HG03571 (cell line): ENCODE measurements at regions not wholly inside any gene's neighbourhood (a gene's known extent, or its start where the extent isn't known, plus 50 kb on each side); places are given as distances from the start of the nearest gene placed in this dataset.
"Not testable (repeated sequence)": the region's sequence is repeated elsewhere in the genome, so short reads cannot be mapped to it uniquely, and the experiment has no call there.

ENCODE experiments used
- ATAC-seq: cut with Tn5 transposase; IDR thresholded peaks from one replicate; pipeline ENCODE4 v1.9.1; 2021; ENCODE audit not compliant: unreplicated experiment

DNA sequence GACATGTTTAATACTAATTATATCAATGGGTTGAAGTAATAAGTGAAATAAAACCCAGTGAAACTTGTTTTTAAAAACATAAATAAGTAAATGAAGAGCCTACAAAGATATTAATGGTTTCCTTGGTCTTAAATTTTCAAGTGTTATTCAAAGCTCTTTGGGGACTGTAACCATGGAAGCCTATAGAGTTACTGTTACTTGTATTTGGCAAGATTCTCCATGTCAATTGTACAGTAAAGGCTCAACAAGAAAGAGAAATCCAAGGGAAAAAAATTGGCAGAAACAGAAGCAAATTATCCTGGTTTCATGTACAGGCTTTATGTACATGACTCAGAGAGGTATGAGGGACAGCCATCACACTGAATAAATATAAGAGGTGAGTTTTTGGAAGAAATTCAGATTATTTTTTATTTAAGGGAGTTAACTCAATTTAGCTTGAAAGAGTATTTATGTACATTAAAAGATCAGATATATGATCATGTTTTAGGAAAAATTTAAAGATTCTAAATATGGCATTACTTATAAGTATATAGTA is 151.1 kb upstream of the HMGA2 start:
- no peak for ATAC-seq

DNA sequence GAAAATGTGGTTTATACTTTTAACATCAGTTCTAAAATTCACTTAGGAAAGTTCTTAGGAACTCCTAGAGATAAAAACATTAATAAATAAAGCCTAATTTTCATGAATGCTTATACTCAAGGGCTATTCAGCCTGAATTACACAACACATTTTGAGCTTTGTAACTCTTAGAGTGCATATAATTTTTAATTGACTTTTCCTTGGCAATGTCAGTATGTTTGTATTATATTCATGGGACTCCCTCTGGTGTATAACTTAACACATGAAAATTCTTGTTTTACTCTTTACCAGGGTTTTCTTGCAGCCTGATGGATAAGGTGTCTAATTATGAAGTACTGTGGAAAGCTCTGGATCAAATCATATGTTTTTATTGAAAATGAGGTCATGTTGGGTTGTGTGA is 150.6 kb upstream of the HMGA2 start:
- ATAC-seq, result no peak

DNA sequence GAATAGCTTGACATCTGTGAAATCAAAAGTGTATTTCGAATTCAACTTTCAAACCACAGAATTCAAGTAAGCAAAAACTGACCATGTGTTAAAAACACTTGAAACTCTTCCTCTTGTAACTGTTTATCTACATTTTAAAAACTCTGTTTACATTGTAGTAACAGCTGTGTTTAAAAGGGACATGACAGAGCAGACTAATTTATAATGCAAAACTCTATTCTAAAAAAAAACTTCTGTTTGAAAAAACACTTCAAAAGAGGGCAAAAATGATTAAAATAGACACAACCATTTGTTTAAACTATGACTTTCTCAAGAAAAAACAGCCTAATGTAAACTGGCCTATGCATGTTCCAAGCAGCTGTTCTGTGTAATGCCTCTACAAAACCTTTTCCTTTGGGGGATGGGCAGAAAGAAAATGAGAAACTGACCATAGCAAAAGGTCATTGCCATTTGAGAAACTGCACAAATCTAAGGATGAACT is 149.1 kb upstream of the HMGA2 start:
- no peak for ATAC-seq

DNA sequence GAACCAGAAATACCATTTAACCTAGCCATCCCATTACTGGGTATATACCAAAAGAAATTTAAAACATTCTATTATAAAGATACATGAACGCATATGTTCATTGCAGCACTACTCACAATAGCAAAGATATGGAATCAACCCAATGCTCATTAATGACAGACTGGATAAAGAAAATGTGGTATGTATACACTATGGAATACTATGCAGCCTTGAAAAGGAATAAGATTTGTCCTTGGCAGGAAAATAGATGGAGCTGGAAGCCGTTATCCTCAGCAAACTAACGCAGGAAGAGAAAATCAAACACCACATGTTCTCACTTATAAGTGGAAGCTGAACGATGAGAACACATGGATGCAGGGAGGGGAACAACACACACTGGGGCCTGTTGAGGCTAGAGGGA is 146.1 kb upstream of the HMGA2 start:
- ATAC-seq, result not testable (repeated sequence)

DNA sequence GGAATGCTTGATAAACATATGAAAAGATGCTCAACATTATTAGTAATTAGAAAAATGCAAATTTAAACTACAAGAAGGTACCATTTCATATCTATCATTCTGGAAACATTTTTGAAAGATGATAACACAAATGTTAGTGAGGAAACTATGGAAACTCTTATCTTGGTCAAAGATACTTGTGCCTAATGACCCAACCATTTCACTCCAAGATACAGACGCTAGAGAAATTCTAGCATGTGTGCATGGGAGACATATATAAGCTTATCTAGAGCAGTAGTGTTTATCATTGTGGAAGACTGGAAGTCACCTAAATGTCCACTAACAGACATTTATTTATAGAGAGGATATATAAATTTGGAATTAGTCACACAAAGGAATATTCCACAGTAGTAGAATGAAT is 143.1 kb upstream of the HMGA2 start:
- ATAC-seq, result no peak

DNA sequence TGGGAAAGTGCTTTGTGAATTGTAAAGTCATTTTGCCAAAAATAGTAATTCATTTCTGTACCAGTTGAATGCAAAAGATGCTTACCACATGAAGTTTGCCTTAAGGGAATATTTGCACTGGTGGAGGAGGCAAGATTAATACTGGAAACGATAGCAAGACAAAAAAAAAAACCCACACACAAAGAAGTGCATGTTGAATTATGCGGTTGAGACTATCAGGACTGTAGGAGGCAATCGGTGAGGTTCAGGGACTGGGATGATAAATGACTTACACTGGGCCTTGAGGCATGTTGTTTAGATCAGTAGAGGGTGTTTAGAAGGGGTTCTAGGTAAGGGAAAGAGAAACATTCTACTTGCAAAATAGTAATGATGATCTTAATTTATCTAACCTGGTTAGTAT is 142.2 kb upstream of the HMGA2 start:
- no peak for ATAC-seq

DNA sequence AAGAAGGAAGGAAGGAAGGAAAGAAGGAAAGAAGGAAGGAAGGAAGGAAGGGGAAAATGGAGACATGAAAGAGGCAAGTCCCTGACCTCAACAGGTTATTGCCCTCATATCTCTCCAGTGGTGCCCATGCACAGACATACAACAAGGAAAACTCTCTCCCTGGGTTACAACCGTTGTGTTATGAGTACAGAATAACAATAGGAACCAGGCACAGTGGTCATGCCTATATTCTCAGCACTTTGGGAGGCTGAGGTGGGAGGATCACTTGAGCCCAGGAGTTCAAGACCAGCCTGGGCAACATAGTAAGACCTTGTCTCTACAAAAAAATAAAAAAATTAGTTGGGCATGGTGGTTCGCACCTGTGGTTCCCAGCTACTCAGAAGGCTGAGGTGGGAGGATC is 139.4 kb upstream of the HMGA2 start:
- no peak for ATAC-seq

DNA sequence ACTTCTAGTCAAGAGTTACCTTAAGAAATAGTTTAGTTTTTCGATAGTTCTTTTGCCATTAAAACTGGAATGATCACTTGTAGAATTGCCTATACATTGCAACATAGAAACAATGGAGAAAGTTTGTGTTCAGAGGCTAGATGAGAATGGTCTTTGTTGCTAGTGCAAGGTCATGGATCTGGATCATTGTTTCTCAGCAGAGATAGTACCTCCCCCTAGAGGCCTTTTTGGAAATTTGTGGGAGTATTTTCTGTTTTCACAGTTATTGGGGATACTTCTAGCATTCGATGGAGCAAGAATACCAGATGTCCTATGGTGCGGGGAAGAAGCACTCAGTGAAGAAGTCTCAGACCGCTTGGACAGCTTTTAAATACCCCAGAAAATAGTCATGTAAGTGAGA is 138.8 kb upstream of the HMGA2 start:
- no peak for ATAC-seq

DNA sequence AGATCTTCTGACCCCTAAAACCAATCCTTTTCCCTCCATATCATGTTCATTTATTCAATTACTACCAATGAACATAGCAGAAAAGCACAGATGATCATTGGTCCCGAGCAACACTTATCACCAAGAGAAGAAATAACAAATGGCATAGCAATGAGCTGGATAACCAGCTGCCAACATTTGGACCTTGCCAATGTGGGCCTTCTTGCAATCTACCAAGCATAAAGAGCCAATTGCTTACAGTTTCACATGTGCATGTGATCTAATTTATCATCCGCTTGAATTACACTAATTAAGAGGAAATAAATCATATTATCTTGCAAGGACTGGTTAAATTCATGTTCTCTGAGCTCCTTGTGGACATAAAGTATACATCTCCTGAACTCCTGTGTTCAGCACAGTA is 134.8 kb upstream of the HMGA2 start:
- ATAC-seq, result no peak

DNA sequence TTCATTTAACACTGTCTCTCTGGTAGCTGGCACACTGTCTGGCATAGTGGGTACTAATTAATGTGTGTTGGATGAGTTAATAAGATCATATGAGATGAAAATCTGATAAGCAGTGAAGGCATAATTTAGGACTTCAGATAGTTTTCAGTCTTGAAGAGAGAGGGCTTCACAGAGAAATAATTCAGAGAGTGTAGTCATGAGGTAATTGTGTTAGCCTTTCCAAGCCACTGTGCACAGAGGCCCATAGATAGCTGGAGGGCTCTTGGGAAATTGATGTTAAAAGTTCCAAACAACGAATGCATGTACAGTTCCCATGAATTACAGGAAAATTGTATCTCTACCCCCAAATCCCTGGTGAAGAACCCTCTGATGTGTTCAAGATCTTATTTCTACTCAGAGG is 133.8 kb upstream of the HMGA2 start:
- ATAC-seq, result no peak

DNA sequence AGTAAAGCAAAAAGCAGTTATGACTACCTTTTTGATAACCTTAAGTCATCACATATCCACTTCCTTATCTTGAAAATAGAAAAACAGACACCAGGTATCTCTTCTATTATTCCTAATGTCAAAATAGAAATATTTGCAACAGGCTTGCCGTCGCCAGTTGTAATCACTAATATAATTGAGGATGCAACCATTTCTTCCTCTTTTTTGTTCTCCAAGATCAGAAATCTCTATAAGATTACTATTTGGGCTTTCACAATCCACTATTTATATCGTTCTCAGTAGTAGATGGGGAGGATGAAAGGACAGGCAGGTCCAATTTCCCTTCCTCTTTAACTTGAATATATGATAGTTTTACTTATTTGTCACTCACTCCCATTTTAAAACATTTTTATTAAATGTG is 130.2 kb upstream of the HMGA2 start:
- ATAC-seq, result no peak

DNA sequence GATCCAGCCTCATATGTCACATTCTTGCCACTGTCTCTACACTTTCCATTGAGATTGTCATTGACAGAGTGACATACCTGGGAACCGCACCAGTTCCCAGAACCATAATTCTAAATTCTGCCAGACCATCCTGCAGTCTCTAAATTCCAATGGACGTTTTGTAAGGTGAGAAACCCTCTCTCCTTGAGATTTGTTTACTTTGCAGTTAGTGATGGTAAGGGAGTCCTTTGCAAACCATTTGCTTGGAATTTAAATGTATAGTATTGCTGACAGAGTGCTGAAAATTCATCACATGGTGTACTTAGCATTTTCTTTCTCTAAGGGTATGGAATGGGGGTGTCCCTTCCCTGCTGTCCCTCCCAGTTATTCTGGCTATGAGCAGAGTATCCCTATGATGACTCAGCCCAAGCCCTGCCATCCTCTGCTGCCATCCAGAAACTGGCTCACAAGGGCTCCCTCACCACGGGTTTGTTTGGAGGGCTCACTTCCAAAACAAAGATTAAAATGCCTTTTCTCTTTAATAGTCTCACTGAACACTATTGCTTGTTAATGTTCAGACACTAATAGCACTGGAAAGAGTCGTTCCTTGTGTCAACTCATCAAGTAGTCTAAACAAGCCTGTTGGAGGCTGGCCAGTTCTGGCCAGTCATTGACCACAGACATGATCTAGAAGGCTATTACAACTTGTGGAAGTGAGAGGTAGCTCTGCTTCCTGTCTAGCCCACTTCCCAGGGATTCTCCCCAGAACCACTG is 129.0 kb upstream of the HMGA2 start:
- no peak for ATAC-seq

DNA sequence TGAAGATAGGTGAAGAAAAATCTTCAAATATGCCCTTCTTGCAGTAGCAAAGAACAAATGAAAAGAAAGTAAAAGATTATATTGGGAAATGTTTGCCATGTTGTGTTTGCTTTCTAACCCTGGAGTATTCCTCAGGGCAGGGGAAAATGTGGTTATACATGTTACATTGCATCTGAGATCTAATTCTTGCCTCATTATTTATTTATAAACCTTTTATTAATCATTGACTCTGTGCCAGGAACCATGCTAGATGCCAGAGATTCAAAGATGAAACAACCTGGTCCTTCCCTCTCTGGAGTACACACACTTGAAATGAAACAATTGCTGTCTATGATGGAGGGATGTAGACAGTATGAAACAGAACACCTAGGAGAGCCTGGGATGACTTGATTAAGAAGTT is 128.1 kb upstream of the HMGA2 start:
- ATAC-seq, result no peak

DNA sequence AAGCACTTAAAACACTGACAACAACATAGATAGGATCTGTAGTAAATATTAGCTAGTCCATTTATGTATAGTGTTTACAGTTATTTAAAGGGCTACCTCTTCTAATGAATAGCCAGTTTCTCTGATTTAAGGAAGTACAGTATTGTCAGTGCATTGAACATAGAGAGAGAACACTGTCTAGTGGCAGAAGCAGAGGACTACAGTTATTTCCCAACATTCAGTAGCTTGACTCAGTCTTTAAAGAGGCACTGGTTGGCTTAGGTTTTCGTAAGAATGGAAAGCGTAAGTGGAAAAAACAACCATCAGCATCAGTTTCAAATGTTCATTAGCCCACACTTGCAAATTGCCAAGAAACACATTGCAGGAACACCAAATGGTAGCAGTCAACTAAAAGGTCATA is 125.0 kb upstream of the HMGA2 start:
- ATAC-seq, result no peak

DNA sequence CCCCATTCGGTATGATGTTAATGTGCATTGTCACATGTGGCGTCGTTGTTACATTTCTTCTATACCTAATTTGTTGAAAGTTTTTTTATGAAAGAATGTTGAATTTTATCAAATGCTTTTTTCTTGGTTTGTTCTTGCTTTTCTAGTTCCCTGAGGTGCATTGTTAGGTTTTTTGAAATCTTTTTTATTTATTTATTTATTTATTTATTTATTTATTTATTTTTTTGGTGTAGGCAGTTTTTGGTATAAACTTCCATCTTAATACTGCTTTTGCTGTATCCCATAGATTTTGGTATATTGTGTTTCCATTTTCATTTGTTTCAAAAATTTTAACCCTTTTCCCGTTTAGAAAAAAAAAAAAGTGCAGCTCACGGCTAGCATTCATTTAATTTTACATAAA is 121.1 kb upstream of the HMGA2 start:
- no peak for ATAC-seq

DNA sequence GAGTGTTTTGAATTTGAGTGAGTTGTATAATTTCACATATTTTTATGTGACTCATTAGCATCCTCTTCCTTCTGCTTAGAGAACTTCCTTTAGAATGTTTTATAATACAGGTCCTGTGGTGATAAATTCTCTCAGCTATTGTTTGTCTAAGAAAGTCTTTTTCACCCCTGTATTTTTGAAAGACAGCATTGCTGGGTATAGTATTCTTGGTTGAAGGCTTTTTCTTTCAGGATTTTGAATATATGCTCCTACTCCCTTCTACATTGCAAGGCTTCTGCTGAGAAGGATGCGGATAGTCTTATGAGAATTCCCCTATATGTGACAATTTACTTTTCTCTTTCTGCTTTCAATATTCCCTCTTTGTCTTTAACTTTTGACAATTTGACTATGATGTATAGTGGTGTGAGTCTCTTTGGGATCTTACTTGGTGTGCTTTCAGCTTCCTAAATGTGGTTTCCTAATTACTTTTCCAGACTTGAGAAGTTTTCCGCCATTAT is 118.9 kb upstream of the HMGA2 start:
- ATAC-seq, result no peak

DNA sequence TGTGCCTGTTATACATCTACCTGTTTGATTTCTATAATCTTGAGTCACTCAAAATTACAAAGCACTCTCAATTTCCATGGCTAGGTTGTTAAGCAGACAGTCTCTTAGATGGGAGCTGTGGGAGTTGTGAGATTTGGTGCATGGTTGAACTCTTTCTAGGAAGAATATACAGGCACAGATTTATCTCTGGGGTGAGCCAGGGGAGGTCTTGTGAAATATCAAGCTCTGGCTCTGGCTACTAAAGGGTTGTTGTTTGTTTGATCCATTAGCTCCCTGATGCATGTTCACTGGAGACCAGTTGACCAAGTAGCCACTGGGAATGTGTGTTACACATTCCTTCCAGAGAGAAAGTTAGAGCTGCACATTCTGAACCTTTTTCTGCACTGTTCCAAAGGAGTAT is 117.2 kb upstream of the HMGA2 start:
- no peak for ATAC-seq

DNA sequence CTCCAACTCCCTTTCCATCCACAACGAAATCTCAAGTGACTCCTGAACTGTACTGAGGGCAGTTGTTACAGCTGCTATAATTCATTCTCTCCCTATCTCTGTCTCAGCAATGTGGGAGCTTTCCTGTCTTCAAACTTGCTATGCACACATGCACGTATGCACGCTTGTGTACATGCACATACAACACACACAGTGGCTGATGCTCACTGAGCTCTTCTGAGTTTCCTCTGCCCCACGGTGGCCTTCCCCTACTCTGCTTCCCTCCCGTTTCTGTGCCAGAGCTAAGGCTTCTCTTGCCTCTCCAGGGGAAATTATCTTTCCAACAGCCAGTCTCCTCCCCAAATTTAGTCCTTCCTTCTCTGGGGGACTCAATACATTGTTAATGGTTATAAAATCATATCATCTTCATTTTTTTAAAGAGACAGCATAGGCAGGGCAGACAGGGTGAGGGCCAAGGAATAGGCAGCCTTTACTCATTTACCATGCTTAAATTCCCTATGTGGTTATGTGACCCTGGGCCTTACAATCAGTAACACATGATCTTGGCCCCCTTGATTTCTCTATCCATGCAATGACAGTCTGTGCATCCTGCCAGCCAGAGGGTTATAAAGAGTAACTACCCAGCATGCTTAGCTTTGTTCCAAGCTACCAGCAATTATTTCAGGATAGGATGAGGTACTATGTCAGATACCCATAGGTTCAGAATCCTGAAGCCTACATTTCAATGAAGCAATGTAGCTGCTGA is 111.9 kb upstream of the HMGA2 start:
- ATAC-seq, result no peak

DNA sequence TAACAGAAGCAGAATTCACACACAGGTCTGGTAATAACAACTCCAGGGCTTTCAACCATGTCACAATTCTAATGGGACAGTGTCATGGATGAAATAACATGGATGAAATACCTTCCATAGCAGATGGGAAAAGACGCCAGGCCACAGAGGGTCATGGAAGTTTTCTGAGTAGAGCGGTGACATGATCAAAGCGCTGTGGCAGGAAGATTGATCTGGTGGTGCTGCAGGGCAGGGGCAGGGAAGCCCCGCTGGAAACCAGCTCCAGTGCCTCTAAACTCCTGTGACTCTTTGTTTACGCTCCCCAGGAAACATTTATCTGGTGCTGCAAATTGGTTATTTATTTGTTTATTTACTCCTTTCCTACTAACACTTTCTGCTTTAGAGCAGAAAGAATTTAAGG is 108.3 kb upstream of the HMGA2 start:
- no peak for ATAC-seq

DNA sequence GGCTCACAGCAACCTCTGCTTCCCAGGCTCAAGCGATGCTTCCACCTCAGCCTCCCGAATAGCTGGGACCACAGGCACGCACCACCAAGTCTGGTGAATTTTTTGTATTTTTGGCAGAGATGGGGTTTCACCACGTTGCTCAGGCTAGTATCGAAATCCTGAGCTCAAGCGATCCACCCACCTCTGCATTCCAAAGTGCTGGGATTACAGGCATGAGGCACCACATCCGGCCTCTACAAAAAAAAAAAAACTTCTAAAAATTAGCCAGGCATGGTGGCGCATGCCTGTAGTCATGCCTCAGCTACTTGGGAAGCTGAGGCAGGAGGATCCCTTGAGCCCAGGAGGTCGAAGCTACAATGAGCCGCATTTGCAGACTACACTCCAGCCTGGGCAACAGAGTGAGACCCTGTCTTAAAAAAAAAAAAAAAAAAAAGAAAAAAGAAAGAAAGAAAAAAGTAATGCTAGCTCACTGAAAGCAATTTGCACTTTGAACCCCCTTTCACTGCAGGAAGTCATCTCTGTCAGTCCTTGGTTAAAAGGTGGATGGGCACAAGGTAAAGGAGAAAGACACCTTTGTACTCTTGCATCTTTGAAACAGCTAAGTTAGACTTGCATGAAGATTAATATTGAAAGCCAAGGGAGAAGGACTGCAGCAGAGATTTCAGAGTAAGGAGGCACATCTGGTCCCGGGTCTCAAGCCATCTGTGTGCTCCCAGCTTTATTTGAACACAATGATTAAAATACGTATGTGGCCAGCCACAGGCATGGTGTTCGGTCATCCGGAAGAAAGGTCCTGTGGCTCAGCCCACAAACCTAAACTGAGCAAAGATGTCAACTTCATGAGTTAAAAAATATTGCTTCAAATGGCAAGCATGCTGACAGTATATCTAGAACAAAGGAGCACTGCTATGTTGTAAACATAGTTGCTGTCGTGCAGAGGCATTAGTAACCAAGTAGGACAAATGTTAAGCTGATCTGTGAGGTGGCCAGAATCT is 103.8 kb upstream of the HMGA2 start:
- ATAC-seq, result no peak
